HG03432 (cell line): ENCODE measurements at regions not wholly inside any gene's neighbourhood (a gene's known extent, or its start where the extent isn't known, plus 50 kb on each side); places are given as distances from the start of the nearest gene placed in this dataset.

Source experiments
- ATAC-seq: cut with Tn5 transposase; IDR thresholded peaks from one replicate; pipeline ENCODE4 v1.9.1; 2021; ENCODE audit warnings: mild to moderate bottlenecking, moderate library complexity; ENCODE audit not compliant: unreplicated experiment

DNA sequence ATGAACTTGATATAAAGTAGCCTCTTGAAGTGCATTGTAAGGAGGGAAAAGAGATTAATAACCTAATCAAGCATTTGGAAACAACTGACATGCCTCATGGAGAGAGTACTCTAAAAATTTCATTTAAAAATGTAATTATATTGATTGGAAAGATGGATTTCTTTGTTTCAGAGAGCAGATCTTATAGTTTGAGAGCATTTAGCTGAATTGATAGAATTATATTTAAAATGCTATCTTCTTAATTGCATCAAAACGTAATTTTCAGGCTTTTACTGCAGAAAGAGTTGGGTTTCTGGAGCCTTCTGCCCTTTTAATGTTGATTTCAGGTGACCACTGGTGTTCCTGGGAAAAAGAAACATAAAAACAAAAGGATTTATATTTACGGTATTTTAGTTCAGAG, 130.6 kb downstream of the EDN3 start:
- ATAC-seq, result no peak

DNA sequence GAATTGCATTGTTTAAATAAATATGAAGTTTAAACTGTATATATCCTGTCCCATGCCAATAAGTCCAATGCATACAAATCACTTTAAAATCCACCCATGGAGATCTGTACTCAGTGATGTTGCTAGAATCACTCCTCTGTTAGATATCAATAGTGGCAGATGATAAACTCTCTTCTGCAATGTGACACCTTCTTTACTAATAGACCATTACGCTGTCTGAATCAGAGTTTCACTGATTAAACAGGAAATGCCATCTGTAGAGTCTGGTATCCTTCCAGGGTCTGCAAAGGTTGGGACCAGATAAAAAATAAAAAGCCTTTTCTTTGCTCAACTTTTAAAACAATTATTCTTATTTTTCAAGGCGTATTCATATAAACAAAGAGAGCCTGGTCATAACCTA, 134.5 kb downstream of the EDN3 start:
- no peak for ATAC-seq

GRCh38 chr20:59435518-59435917, 135.1 kb downstream of the EDN3 start:
- no peak for ATAC-seq

- no peak for ATAC-seq
Measured at GRCh38 chr20:59437601-59438031, 137.2 kb downstream of the EDN3 start.

DNA sequence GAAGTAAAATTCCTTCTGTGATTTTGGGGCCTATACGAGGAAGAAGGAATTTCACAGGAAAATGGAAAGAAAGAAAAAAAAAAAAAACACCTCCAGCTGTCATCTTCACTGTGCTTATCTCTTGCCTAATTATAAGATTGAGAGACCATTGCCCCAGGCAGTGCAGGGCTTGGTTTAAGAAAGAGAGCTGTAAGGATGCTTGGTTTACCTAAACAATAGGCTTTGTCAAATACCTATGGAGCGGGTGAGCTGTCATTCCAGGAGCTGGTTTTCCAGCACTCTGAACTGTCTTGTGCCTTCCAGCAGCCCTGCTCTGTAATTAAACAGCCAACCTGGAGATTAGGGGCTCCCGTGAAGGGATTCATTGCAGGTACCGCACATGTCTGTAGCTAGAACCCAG, 137.8 kb downstream of the EDN3 start:
- no peak for ATAC-seq

DNA sequence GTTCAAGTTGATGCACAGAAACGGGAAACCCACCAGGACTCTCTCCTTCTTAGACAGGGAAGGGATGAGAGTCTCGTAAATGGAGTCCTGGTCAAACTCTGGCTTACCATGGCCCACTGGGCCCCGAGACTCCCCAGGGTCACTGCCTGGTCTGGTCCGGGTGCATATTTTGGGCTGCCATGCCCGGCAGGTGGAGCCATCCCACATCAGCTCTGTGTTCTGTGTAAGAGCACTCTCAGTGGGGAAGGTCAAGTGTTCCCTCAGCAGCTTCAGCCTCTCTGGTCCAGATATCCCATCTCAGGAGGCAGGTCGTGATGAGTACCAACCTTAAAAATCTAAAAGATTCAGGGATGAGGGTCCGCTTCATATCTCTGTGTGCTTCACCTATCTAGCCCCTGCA, 138.8 kb downstream of the EDN3 start:
- no peak for ATAC-seq

GRCh38 chr20:59441306-59441705, 140.9 kb downstream of the EDN3 start:
- no peak for ATAC-seq

DNA sequence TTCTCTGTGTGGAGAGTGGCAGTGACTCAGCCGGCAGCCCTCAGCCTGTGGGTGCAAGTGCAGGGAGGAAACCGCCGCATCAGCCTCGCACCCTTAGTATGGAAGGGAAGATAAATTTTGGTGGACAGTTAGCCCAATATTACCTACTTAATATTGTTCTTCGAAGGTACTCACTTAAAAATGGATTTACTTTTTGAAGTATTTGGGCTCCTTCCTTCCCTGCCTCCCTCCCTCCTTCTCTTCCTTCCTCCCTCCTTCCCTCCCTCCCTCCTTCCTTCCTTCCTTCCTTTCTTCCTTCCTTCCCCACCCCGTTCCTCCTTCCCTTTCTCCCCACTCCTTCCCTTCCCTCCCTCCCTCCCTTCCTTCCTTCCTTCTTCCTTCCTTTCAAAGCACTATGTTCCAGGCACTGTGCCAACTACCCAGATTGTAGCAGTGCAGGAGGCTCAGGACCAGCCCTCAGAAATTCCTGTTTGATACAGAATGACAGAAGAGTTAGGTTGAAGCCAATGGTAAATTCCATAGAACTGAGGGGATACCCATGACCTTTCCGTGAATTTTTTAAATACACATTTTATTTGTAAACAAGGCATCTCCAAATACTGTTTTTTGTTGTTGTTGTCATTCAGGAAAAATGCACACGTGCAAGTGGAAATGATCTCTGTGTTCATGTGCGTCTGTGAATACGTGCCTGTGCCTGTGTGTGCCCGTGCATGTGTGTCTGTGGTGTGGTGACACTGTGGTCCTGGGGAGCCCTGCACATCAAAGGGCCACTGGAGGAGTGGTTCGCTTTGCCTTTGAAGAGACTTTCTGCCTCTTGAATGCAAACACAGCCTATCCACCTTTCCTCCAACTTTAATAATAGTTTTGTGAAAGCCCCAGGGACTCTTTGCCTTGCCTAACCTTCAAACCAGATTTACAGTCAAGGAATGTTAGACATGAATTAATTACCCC, 141.7 kb downstream of the EDN3 start:
- ATAC-seq, result no peak

DNA sequence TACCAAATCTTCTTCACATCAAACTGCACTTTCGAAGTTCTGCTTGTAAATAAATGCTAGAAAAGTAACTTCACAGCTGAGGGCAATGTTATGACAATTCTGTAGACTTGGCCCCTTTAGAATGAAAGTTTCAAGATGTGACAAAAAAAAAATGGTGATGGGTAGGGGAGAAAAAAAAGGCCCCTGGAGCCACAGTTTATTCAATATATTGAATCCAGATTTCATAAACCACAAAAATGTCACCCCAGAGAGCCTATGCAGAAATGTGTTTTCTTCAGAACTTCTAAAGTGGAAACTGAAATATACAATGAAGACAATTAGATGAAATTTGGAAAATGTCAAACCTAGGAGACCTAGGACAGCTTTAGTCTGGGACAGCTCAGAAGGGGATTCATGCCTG, 143.1 kb downstream of the EDN3 start:
- ATAC-seq, result no peak

- no peak for ATAC-seq
Measured at GRCh38 chr20:59446376-59446775, 146.0 kb downstream of the EDN3 start.

DNA sequence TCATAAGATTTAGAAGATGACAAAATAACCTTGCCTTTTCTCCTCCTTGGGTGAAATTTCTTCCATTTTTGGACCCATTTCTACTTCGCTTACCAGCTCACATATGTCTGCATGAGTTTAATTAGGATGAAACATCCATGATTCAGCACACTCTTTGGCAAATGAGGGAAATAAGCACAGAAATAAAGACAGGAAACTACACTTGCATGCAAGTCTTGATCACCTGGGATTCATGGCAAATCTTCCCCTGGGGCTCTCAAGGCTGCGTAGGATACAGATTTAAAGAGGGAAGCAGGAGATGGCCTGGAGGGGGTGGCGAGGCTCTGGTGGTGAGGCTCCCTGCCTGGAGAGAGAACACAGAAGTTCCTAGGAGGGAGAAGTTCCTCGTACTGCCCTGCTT, 147.8 kb downstream of the EDN3 start:
- no peak for ATAC-seq

GRCh38 chr20:59448851-59449444, 148.5 kb downstream of the EDN3 start:
- no peak for ATAC-seq

DNA sequence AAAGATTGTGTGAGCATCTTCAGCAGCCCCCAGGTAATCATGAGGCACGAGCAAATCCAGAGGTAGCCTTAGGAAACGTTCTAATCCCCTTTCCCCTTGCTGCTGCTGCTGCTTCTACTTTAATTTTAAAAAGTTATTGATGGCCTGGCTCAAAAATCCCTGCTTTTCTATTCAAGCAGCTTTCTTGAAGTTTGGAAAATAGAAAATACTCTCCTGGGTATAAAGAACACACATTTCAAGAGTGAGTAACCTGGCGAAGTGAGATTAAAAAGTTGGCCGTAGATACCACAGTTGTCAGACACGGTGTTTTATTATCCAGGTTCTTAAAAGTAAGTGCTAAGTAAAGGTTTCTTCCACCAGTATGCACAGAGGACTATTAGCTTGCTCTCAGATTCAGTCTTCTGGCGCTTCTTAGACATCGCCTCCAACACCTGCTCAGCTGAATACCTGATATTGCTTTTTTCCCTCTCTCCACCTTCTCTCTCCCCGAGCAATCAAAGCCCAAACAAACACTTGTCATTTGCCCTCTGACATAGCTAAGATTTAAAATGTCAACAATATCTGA, 150.7 kb downstream of the EDN3 start:
- ATAC-seq, result no peak

GRCh38 chr20:59451641-59452040, 151.2 kb downstream of the EDN3 start:
- ATAC-seq, result no peak

DNA sequence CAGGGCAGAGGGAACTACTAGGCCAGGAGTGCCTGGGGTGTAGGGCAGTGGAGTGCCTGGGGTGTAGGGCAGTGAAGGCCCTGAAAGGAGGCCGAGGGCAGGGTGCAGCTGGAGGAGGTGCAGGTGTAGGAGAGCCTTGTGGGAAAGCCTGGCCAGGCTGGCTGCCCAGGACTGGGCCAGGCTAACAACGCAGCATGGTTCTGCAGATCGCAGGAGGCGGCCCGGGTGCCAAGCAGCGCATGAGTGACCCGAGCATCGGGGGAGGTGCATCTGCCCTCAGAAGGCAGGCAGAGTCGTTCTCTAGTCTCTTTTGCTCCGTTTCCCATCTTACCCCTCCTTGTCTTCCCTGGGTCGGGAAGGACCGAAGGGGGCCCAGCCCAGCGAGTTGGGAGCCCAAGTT, 151.5 kb upstream of the PHACTR3 start:
- ATAC-seq, result no peak

DNA sequence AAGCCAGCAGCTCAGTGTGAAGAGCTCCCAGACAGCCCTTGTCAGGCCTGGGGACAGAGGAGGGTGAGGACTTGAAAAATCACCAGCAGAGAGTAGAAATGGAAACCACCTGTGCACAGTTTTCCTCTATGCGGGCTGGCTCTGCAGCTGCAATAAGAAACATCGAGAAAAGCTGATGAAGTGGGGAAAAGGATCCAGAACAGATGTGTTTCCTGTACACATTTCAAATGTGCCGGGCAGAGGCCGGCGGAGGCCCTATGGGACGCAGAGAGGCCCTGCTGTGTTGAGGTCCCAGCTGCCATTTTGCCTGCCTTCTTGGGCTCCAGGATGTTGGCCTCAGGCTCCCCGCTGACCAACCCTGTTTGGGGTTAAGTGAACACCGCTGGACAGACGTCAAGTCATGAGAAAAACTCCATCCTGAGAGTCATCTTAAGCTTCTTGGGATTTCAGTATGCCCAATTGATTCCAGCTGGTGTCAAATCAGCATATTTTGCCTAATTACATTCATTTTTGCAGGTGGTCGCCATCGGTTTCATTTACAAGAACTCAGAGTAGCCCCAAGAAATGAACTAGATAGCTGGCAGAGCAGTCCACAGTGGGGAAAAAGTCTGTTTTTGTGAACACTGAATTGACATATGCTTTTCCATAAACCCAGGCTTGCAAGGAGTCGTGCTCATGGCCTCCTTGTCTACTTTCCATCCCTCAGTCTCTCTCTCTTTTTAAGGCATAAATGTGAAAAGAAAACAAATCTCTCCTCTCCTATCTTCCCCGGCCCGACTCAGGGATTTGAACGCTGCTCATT, 150.4 kb upstream of the PHACTR3 start:
- ATAC-seq, result no peak

GRCh38 chr20:59455402-59456341, 148.7 kb upstream of the PHACTR3 start:
- no peak for ATAC-seq

DNA sequence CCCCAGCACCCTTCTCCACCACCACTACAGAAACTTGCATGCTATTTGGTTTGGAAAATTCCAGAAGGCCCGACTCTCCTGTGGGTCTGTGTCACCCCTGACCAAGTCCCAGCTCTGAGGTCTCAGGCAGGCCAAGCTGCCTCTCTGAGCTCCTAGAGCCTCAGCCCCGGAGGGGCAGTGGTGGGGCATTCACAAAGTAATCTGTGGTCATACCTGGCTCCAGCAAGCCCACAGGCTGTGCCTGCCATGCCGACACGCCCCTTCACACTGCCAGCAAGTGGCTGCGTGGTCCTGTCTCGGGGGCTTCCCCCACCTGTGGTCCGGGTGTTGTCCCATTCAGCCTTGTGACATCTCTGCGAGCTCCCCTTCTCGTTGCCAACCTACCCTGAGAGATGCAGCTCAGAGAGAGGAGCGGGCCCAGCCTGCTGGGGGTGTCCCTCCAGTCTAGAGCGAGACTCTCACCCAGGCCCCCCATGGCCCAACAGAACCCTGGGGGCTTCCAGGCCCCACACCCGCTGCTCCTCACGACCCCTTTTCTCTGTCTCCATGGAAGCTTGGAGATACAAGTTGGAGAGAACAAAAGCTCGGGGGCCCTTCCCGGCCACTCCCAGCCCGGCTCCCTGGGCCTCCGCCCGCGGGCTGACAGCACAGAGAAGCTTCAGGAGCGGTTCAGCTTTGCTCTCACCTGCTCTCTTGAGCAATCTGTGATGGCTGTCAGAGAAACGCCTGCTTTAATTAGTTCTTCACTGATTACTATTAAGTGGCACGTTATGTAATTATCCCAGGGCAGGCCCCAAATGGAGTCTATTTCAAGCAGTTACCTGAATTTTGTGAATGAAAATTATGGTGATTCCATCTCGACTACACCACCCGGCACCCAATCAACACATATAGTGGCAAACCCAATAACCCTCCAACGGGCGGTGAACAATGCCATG, 147.7 kb upstream of the PHACTR3 start:
- ATAC-seq, result no peak

DNA sequence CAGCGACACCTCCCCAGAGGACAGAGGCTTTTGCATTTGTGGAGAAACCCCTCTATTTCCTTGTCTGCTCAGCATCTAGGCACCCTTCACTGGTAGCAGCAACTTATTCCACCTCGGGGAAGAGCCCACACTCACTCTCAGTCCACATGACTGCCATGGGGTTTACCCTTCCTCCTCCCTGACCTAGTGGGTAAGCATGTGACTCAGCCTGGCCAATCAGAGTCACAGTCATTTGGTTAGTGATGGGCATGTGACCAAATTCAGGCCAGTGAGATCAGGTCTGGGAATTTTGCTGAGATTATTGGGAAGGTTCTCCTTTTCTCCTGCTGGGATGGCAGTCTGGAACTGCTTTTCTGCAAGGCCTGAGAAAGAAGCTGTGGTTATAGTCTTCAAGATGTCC, 145.7 kb upstream of the PHACTR3 start:
- ATAC-seq, result no peak
